Ishikawa (cell line): ENCODE measurements at regions not wholly inside any gene's neighbourhood (a gene's known extent, or its start where the extent isn't known, plus 50 kb on each side); places are given as distances from the start of the nearest gene placed in this dataset.

Experiments used
- CEBPB ChIP-seq: IDR thresholded peaks from 2 replicates; pipeline ENCODE4 v1.6.1; 2012
- CREB1 ChIP-seq: IDR thresholded peaks from 2 replicates; pipeline ENCODE4 v1.6.1; 2012; ENCODE audit warnings: low read depth
- EGR1 ChIP-seq: IDR thresholded peaks from 2 replicates; pipeline ENCODE4 v1.6.1; 2012
- EP300 ChIP-seq: IDR thresholded peaks from 2 replicates; pipeline ENCODE4 v1.6.1; 2012; ENCODE audit warnings: borderline replicate concordance
- FOXM1 ChIP-seq: IDR thresholded peaks from 2 replicates; pipeline ENCODE4 v1.6.1; 2012; ENCODE audit warnings: low read depth, borderline replicate concordance
- NFIC ChIP-seq: IDR thresholded peaks from 2 replicates; pipeline ENCODE4 v1.6.1; 2012
- RAD21 ChIP-seq: IDR thresholded peaks from 2 replicates; pipeline ENCODE4 v1.6.1; 2012; ENCODE audit warnings: low read depth
- TAF1 ChIP-seq: IDR thresholded peaks from 2 replicates; pipeline ENCODE4 v1.6.1; 2012; ENCODE audit warnings: low read depth, mild to moderate bottlenecking
- TCF12 ChIP-seq: IDR thresholded peaks from 2 replicates; pipeline ENCODE4 v1.6.1; 2012; ENCODE audit warnings: low read depth
- TEAD4 ChIP-seq: IDR thresholded peaks from 2 replicates; pipeline ENCODE4 v1.6.1; 2012
- USF1 ChIP-seq: IDR thresholded peaks from 2 replicates; pipeline ENCODE4 v1.6.1; 2012
- YY1 ChIP-seq: IDR thresholded peaks from 2 replicates; pipeline ENCODE4 v1.6.1; 2012; ENCODE audit warnings: low read depth
- ZBTB7A ChIP-seq: IDR thresholded peaks from 2 replicates; pipeline ENCODE4 v1.6.1; 2012; ENCODE audit warnings: low read depth
- TF ChIP-seq, protein P1 (sequence below): IDR thresholded peaks from 2 replicates; pipeline ENCODE4 v1.6.1; 2012; ENCODE audit warnings: low read depth, mild to moderate bottlenecking
- TF ChIP-seq, protein P2 (sequence below): IDR thresholded peaks from 2 replicates; pipeline ENCODE4 v1.6.1; 2012

- TF ChIP-seq, protein P1, sequence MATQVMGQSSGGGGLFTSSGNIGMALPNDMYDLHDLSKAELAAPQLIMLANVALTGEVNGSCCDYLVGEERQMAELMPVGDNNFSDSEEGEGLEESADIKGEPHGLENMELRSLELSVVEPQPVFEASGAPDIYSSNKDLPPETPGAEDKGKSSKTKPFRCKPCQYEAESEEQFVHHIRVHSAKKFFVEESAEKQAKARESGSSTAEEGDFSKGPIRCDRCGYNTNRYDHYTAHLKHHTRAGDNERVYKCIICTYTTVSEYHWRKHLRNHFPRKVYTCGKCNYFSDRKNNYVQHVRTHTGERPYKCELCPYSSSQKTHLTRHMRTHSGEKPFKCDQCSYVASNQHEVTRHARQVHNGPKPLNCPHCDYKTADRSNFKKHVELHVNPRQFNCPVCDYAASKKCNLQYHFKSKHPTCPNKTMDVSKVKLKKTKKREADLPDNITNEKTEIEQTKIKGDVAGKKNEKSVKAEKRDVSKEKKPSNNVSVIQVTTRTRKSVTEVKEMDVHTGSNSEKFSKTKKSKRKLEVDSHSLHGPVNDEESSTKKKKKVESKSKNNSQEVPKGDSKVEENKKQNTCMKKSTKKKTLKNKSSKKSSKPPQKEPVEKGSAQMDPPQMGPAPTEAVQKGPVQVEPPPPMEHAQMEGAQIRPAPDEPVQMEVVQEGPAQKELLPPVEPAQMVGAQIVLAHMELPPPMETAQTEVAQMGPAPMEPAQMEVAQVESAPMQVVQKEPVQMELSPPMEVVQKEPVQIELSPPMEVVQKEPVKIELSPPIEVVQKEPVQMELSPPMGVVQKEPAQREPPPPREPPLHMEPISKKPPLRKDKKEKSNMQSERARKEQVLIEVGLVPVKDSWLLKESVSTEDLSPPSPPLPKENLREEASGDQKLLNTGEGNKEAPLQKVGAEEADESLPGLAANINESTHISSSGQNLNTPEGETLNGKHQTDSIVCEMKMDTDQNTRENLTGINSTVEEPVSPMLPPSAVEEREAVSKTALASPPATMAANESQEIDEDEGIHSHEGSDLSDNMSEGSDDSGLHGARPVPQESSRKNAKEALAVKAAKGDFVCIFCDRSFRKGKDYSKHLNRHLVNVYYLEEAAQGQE, result no peak
- TF ChIP-seq NFIC (no peak), CREB1 (no peak), TCF12 (no peak), TEAD4 (no peak), CEBPB (no peak)
Measured at GRCh38 chr13:33615436-33615835, 202.5 kb upstream of the RFC3 start.

- TF ChIP-seq ZBTB7A (no peak), RAD21 (no peak), YY1 (no peak)
- TF ChIP-seq, protein P1, result no peak
- TF ChIP-seq, protein P2, sequence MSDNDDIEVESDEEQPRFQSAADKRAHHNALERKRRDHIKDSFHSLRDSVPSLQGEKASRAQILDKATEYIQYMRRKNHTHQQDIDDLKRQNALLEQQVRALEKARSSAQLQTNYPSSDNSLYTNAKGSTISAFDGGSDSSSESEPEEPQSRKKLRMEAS, result no peak
Measured at GRCh38 chr13:33616130-33616529, 201.8 kb upstream of the RFC3 start.

DNA sequence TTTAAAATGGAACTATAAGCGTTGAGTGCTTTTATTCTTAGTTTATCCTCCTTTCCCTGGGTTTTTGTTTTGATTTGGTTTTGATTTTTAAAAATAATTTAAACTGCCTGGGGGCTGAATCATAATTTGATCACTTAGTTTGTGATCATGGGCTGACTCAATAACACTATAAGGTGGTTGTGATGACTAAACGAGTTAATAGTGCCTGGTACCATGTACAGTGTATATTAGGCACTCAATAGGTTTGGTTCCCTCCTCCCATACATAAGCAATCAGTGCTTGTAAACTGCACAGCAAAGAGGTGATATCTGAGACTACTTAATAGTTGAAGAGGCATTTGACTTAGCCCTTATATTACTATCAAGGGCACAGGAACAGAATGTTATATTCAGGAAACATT lies 200.9 kb upstream of the RFC3 start:
- TF ChIP-seq YY1 (no peak), NFIC (no peak), EGR1 (no peak), EP300 (no peak), USF1 (no peak), TEAD4 (no peak), FOXM1 (no peak), TAF1 (no peak), ZBTB7A (no peak), RAD21 (no peak), TCF12 (no peak), CREB1 (no peak), CEBPB (no peak)
- TF ChIP-seq, protein P1, result no peak
- TF ChIP-seq, protein P2, result no peak

DNA sequence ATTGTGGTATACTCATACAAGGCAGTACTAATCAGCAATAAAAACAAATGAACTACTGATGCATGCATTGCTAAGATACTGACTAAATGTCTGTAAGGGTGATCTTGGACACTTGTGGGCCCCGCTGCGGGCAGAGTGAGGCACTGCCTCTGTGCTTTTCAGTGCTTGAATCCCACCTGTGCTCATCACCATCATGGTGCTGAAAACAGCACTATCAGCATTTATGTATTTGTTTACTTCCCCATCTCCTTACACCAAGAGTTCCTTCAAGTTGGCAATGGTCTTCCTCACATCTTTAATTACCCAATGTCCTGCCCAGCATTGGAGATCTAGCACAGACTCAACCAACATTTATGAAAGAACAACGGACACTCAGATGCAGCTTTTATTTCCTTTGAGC lies 193.7 kb upstream of the RFC3 start:
- TF ChIP-seq USF1 (no peak), CEBPB (no peak), NFIC (no peak), ZBTB7A (no peak), FOXM1 (no peak), EP300 (no peak), EGR1 (no peak), TEAD4 (no peak), CREB1 (no peak), TAF1 (no peak), YY1 (no peak), RAD21 (no peak), TCF12 (no peak)
- TF ChIP-seq, protein P1, result no peak
